Fibroblast of lung (primary cell): ENCODE measurements at regions not wholly inside any gene's neighbourhood (a gene's known extent, or its start where the extent isn't known, plus 50 kb on each side); places are given as distances from the start of the nearest gene placed in this dataset.

ENCODE experiments used
- EZH2 ChIP-seq: IDR thresholded peaks from 2 replicates; pipeline ENCODE4 v1.5.1; 2012; ENCODE audit warnings: low read length, control low read depth, mild to moderate bottlenecking; ENCODE audit errors: missing control alignments
- TF ChIP-seq, protein P1 (sequence below), 2 donors: IDR thresholded peaks in 1 of 2; conservative IDR thresholded peaks in 1 of 2; 1 replicate in 1 of 2; 2 replicates in 1 of 2; pipeline ENCODE4 v1.5.1; 2011 to 2012; ENCODE audit warnings: low read length in 2 of 2, control low read depth in 1 of 2, inconsistent platforms in 1 of 2, low read depth in 1 of 2, mild to moderate bottlenecking in 1 of 2

DNA sequence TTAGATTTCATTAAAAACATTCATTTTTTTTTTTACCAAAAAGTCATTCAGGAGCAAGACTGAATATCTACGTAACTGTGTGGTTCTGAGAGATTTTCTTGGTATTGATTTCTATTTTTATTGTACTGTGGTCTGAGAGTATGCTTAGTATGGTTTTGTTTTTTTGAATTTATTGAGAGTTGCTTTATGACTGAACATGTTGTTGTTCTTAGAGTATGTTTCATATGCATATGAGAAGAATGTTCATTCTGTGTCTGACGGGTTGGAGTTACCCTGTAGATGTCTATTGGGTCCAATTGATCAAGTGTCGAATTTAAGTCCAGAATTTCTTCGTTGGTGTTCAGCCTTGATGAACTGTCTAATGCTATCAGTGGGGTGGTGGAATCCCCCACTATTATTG lies 306.0 kb upstream of the KCNJ16 start:
- TF ChIP-seq, protein P1, sequence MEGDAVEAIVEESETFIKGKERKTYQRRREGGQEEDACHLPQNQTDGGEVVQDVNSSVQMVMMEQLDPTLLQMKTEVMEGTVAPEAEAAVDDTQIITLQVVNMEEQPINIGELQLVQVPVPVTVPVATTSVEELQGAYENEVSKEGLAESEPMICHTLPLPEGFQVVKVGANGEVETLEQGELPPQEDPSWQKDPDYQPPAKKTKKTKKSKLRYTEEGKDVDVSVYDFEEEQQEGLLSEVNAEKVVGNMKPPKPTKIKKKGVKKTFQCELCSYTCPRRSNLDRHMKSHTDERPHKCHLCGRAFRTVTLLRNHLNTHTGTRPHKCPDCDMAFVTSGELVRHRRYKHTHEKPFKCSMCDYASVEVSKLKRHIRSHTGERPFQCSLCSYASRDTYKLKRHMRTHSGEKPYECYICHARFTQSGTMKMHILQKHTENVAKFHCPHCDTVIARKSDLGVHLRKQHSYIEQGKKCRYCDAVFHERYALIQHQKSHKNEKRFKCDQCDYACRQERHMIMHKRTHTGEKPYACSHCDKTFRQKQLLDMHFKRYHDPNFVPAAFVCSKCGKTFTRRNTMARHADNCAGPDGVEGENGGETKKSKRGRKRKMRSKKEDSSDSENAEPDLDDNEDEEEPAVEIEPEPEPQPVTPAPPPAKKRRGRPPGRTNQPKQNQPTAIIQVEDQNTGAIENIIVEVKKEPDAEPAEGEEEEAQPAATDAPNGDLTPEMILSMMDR (conservative IDR thresholded peaks at IDR 0.05 in 1 of 2, IDR thresholded peaks at IDR 0.05 in 1 of 2; ENCODE audit: low read depth in 1 of 2, low read length in 2 of 2) = no peak
- no peak for TF ChIP-seq EZH2
